HCT116 (cell line): ENCODE measurements at regions not wholly inside any gene's neighbourhood (a gene's known extent, or its start where the extent isn't known, plus 50 kb on each side); places are given as distances from the start of the nearest gene placed in this dataset.

Experiments
- ATAC-seq: fragments of 200-7000 bp; cut with Tn5 transposase; 2 replicates; pipeline ENCODE4 v1.9.1; 2020; ENCODE audit warnings: mild to moderate bottlenecking, moderate library complexity
- BruUV-seq: library from RNA; stranded (reverse); fragments of 400-500 nt; replicated peaks from 2 replicates; lab custom pipeline; 2021; lab: Mats Ljungman, UMichigan
- CTCF ChIA-PET: fragments of 300-600 bp; sonication (Branson Sonifier 250); formaldehyde crosslinking; loops from one replicate; lab custom pipeline; 2021; ENCODE audit warnings: antibody characterized with exemption; lab: Charles Lee
- POLR2A ChIA-PET: fragments of 300-600, 350-600 bp; sonication (Branson Sonifier 250); formaldehyde crosslinking; loops from one replicate; lab custom pipeline; 2021; ENCODE audit warnings: antibody characterized with exemption; lab: Charles Lee
- RAD21 ChIA-PET, 2 experiments: fragments of 300-600 bp; sonication (Branson Sonifier 250); formaldehyde crosslinking; loops; one replicate each; lab custom pipeline; 2023; ENCODE audit warnings: low total read pairs in 2 of 2; ENCODE audit not compliant: uncharacterized antibody in 2 of 2, unreplicated experiment in 2 of 2, low non-redundant PET in 1 of 2; lab: Charles Lee
- DNase-seq: peaks from one replicate; pipeline ENCODE4 v3.0.0-alpha.2; 2010; ENCODE audit warnings: low read depth, low spot score
- H2AFZ ChIP-seq: fragments of 200-600 bp; shearing (Covaris generic), sonication (generic); 2 replicates; pipeline ENCODE4 v1.6.1; 2017; ENCODE audit warnings: low read depth, mixed run types, mixed read lengths, antibody characterized with exemption, low read length; ENCODE audit not compliant: poor library complexity, severe bottlenecking
- H3K27ac ChIP-seq: 2 replicates; pipeline ENCODE4 v1.5.1; 2012; ENCODE audit warnings: low read depth, low read length
- H3K27me3 ChIP-seq: fragments of 200-600 bp; sonication (generic); 2 replicates; pipeline ENCODE4 v1.6.1; 2016; ENCODE audit warnings: mixed run types, low read length, mixed read lengths; ENCODE audit not compliant: insufficient read depth
- H3K36me3 ChIP-seq, 2 experiments: fragments of 200-500 bp in 1 of 2; fragments of 200-600 bp in 1 of 2; sonication (Bioruptor generic) in 1 of 2; sonication (generic) in 1 of 2; 2 replicates each; pipeline versions ENCODE4 v1.5.1 to v1.6.1; 2014 to 2016; ENCODE audit warnings: low read length in 2 of 2, inconsistent platforms in 1 of 2, mixed read lengths in 1 of 2, mixed run types in 1 of 2; ENCODE audit not compliant: insufficient read depth in 2 of 2, control insufficient read depth in 1 of 2
- H3K4me1 ChIP-seq, 2 experiments: fragments of 200-600 bp in 1 of 2; sonication (generic) in 1 of 2; 2 replicates each; pipeline versions ENCODE4 v1.5.1 to v1.6.1; 2012 to 2017; ENCODE audit warnings: low read length in 2 of 2, inconsistent platforms in 1 of 2, mild to moderate bottlenecking in 1 of 2, mixed read lengths in 1 of 2, mixed run types in 1 of 2, moderate library complexity in 1 of 2; ENCODE audit not compliant: insufficient read depth in 2 of 2, control insufficient read depth in 1 of 2
- H3K4me2 ChIP-seq: fragments of 200-600 bp; sonication (generic); 2 replicates; pipeline ENCODE4 v1.6.1; 2017; ENCODE audit warnings: mixed run types, low read length, mixed read lengths
- H3K4me3 ChIP-seq, 2 experiments: fragments of 200-600 bp in 1 of 2; sonication (generic) in 1 of 2; replicated peaks in 1 of 2; 2 replicates each; pipeline ENCODE4 v1.5.1; 2011 to 2016; ENCODE audit warnings: low read length in 2 of 2, control low read depth in 1 of 2, low read depth in 1 of 2, mild to moderate bottlenecking in 1 of 2, mixed read lengths in 1 of 2, mixed run types in 1 of 2
- H3K79me2 ChIP-seq: fragments of 200-600 bp; sonication (generic); 2 replicates; pipeline ENCODE4 v1.6.1; 2017; ENCODE audit warnings: mild to moderate bottlenecking, mixed run types, low read length, moderate library complexity, mixed read lengths; ENCODE audit not compliant: insufficient read depth
- H3K9ac ChIP-seq: fragments of 200-600 bp; sonication (generic); 2 replicates; pipeline ENCODE4 v1.6.1; 2016; ENCODE audit warnings: low read length, mixed read lengths
- H3K9me2 ChIP-seq: fragments of 200-600 bp; sonication (generic), shearing (Covaris generic); 2 replicates; pipeline ENCODE4 v1.6.1; 2017; ENCODE audit warnings: mixed run types, mild to moderate bottlenecking, moderate library complexity; ENCODE audit not compliant: insufficient read depth
- H3K9me3 ChIP-seq, 2 experiments: fragments of 200-500 bp in 1 of 2; fragments of 200-600 bp in 1 of 2; sonication (Bioruptor generic) in 1 of 2; sonication (generic) in 1 of 2; 2 replicates each; pipeline ENCODE4 v1.6.1; 2014 to 2017; ENCODE audit warnings: low read length in 2 of 2, mixed read lengths in 2 of 2, inconsistent platforms in 1 of 2, low read depth in 1 of 2, mild to moderate bottlenecking in 1 of 2, mixed run types in 1 of 2, moderate library complexity in 1 of 2; ENCODE audit not compliant: control insufficient read depth in 1 of 2, insufficient read depth in 1 of 2
- H4K20me1 ChIP-seq: fragments of 200-600 bp; sonication (generic), shearing (Covaris generic); 2 replicates; pipeline ENCODE4 v1.6.1; 2017; ENCODE audit warnings: mixed run types, mild to moderate bottlenecking, moderate library complexity; ENCODE audit not compliant: insufficient read depth
- CBX3 ChIP-seq: IDR thresholded peaks from 2 replicates; pipeline ENCODE4 v1.6.1; 2012; ENCODE audit warnings: low read depth
- CEBPB ChIP-seq: IDR thresholded peaks from 2 replicates; pipeline ENCODE4 v1.6.1; 2012; ENCODE audit warnings: low read depth
- EGR1 ChIP-seq: IDR thresholded peaks from 2 replicates; pipeline ENCODE4 v1.6.1; 2012; ENCODE audit warnings: low read depth
- EZH2phosphoT487 ChIP-seq: fragments of 200-600 bp; IDR thresholded peaks from 2 replicates; pipeline ENCODE4 v1.6.1; 2018; ENCODE audit warnings: antibody characterized with exemption, borderline replicate concordance
- FOSL1 ChIP-seq: IDR thresholded peaks from 2 replicates; pipeline ENCODE4 v1.6.1; 2012; ENCODE audit warnings: low read depth
- POLR2A ChIP-seq: IDR thresholded peaks from 2 replicates; pipeline ENCODE4 v1.7.0; 2011; ENCODE audit warnings: borderline replicate concordance; ENCODE audit not compliant: insufficient read depth, insufficient read length; ENCODE audit errors: extremely low read depth
- RAD21 ChIP-seq: IDR thresholded peaks from 2 replicates; pipeline ENCODE4 v1.6.1; 2012; ENCODE audit warnings: low read depth, mild to moderate bottlenecking
- SIN3A ChIP-seq: IDR thresholded peaks from 2 replicates; pipeline ENCODE4 v1.6.1; 2012; ENCODE audit warnings: low read depth
- SP1 ChIP-seq: IDR thresholded peaks from 2 replicates; pipeline ENCODE4 v1.6.1; 2012; ENCODE audit warnings: low read depth
- YY1 ChIP-seq: IDR thresholded peaks from 2 replicates; pipeline ENCODE4 v1.6.1; 2011; ENCODE audit warnings: low read length, low read depth, moderate library complexity, mild to moderate bottlenecking; ENCODE audit not compliant: insufficient replicate concordance; ENCODE audit errors: extremely low read depth
- ZFX ChIP-seq: fragments of 450-650 bp; IDR thresholded peaks from 2 replicates; pipeline ENCODE4 v1.6.1; 2017
- ZNF274 ChIP-seq: fragments of 200-500 bp; sonication (Bioruptor generic); IDR thresholded peaks from 2 replicates; pipeline ENCODE4 v1.6.1; 2014; ENCODE audit warnings: mild to moderate bottlenecking, low read depth, low read length, inconsistent platforms
- intact Hi-C: fragments of 100-400 bp; cut with micrococcal nuclease; formaldehyde crosslinking; loops from 2 replicates; pipeline ENCODE4 v1.10.0; 2022
- TF ChIP-seq, protein P1 (sequence below): IDR thresholded peaks from 2 replicates; pipeline ENCODE4 v1.6.1; 2012
- TF ChIP-seq, protein P2 (sequence below): IDR thresholded peaks from 2 replicates; pipeline ENCODE4 v1.6.1; 2012; ENCODE audit warnings: low read depth

DNA sequence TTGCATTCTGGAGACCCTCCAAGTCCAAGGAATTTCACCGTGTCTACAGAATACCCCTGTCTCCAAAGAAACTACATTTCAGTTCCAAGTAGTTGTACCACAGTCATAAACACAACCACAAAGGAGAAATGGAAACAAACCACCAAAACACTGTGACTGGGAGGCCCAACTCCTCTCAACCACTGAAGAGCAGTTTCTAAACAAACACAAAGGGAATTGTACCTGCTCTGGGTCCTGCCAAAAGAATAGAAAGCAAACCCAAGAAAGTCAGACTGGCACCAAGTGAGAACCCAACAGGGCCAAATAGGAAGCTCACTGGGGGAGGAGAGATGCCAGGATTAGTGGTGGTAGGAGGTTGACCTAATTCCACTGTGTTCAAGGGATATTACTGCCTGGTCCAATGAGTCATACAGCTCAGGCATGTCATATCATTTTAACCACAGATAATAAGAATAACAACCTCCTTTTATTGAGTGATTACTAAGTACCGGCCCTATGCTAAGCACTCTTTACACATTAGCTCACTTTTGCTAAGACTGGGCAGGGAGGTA lies 123.9 kb upstream of the PPP2R5A start:
- Histone ChIP-seq H3K9me2 (no peaks in the 10 kb centered on the region), H3K9ac (no peak overlapping the region), H2AFZ (no peak overlapping the region), H3K36me3 (no peaks in the 10 kb centered on the region), H3K27ac (no peak overlapping the region), H3K9me3 (no peaks in the 10 kb centered on the region), H3K4me1 (peaks cover 7 to 21% of the 10 kb centered on the region in 2 experiments; a peak in 3 of 4 replicates), H3K4me2 (peak overlapping the region; percentile 40; the same call in 1 of the 2 replicates), H3K79me2 (no peaks in the 10 kb centered on the region), H3K27me3 (no peaks in the 10 kb centered on the region), H3K4me3 (no peak overlapping the region), H4K20me1 (no peaks in the 10 kb centered on the region)
- ChIA-PET RAD21 (no interaction called here), CTCF (no interaction called here), POLR2A (interaction anchor here (0.7 kb wide), 1 partner anchor 125 kb away, joined by 3 read pairs; no protein-coding TSS in a partner anchor)
- TF ChIP-seq, protein P1, sequence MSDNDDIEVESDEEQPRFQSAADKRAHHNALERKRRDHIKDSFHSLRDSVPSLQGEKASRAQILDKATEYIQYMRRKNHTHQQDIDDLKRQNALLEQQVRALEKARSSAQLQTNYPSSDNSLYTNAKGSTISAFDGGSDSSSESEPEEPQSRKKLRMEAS, result no peak
- peak; percentile 39 for TF ChIP-seq FOSL1
- TF ChIP-seq, protein P2, sequence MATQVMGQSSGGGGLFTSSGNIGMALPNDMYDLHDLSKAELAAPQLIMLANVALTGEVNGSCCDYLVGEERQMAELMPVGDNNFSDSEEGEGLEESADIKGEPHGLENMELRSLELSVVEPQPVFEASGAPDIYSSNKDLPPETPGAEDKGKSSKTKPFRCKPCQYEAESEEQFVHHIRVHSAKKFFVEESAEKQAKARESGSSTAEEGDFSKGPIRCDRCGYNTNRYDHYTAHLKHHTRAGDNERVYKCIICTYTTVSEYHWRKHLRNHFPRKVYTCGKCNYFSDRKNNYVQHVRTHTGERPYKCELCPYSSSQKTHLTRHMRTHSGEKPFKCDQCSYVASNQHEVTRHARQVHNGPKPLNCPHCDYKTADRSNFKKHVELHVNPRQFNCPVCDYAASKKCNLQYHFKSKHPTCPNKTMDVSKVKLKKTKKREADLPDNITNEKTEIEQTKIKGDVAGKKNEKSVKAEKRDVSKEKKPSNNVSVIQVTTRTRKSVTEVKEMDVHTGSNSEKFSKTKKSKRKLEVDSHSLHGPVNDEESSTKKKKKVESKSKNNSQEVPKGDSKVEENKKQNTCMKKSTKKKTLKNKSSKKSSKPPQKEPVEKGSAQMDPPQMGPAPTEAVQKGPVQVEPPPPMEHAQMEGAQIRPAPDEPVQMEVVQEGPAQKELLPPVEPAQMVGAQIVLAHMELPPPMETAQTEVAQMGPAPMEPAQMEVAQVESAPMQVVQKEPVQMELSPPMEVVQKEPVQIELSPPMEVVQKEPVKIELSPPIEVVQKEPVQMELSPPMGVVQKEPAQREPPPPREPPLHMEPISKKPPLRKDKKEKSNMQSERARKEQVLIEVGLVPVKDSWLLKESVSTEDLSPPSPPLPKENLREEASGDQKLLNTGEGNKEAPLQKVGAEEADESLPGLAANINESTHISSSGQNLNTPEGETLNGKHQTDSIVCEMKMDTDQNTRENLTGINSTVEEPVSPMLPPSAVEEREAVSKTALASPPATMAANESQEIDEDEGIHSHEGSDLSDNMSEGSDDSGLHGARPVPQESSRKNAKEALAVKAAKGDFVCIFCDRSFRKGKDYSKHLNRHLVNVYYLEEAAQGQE, result no peak
- DNase-seq (peak; percentile 13), ATAC-seq (peak; percentile 86)
- intact Hi-C loops, result no loop called here
- BruUV-seq, result no TSS peak

DNA sequence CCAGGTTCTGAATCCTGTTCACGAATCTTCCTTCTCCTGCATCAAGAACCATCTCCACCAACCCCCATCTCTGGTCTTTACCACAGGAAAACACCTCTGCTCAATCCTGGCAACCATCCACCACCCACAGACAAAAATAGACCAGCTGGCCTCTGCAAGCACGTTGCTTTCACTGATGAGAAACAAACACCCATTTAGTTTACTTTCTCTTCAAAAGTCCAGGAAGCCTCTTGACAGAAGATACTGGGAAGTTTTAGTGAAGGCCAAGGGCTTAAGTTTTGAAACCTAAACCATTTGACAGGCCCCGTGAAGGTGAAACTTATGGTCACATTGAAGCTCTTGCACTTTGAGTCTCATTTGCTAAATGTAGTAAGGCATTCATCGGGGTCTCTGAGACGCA lies 122.6 kb upstream of the PPP2R5A start:
- DNase-seq (no peak), ATAC-seq (no peak)
- Histone ChIP-seq H3K79me2 (no peaks in the 10 kb centered on the region), H3K27ac (no peak overlapping the region), H3K27me3 (no peaks in the 10 kb centered on the region), H2AFZ (no peak overlapping the region), H4K20me1 (no peaks in the 10 kb centered on the region), H3K4me2 (peak overlapping the region; percentile 29; the same call in 1 of the 2 replicates), H3K4me1 (peaks cover 7 to 21% of the 10 kb centered on the region in 2 experiments; a peak in 3 of 4 replicates), H3K9ac (no peak overlapping the region), H3K9me3 (no peaks in the 10 kb centered on the region), H3K9me2 (no peaks in the 10 kb centered on the region), H3K36me3 (no peaks in the 10 kb centered on the region), H3K4me3 (no peak overlapping the region)
- RAD21 ChIA-PET, result no interaction called here
- CTCF ChIA-PET, result no interaction called here
- intact Hi-C loops, result no loop called here
- no TSS peak for BruUV-seq
- POLR2A ChIA-PET, result no interaction called here
- no peak for TF ChIP-seq YY1
- no peak for TF ChIP-seq SP1
- no peak for TF ChIP-seq EGR1
- no peak for TF ChIP-seq SIN3A
- no peak for TF ChIP-seq EZH2phosphoT487
- no peak for TF ChIP-seq RAD21
- no peak for TF ChIP-seq CBX3
- TF ChIP-seq FOSL1, result no peak
- no peak for TF ChIP-seq POLR2A
- no peak for TF ChIP-seq ZFX
- no peak for TF ChIP-seq ZNF274
- TF ChIP-seq CEBPB, result no peak
- TF ChIP-seq, protein P2, result no peak
